HCT116 (cell line): ENCODE measurements at regions not wholly inside any gene's neighbourhood (a gene's known extent, or its start where the extent isn't known, plus 50 kb on each side); places are given as distances from the start of the nearest gene placed in this dataset.

ENCODE experiments used
- ATAC-seq: fragments of 200-7000 bp; cut with Tn5 transposase; 2 replicates; pipeline ENCODE4 v1.9.1; 2020; ENCODE audit warnings: mild to moderate bottlenecking, moderate library complexity
- BruUV-seq: library from RNA; stranded (reverse); fragments of 400-500 nt; replicated peaks from 2 replicates; lab custom pipeline; 2021; lab: Mats Ljungman, UMichigan
- CTCF ChIA-PET: fragments of 300-600 bp; sonication (Branson Sonifier 250); formaldehyde crosslinking; loops from one replicate; lab custom pipeline; 2021; ENCODE audit warnings: antibody characterized with exemption; lab: Charles Lee
- POLR2A ChIA-PET: fragments of 300-600, 350-600 bp; sonication (Branson Sonifier 250); formaldehyde crosslinking; loops from one replicate; lab custom pipeline; 2021; ENCODE audit warnings: antibody characterized with exemption; lab: Charles Lee
- RAD21 ChIA-PET, 2 experiments: fragments of 300-600 bp; sonication (Branson Sonifier 250); formaldehyde crosslinking; loops; one replicate each; lab custom pipeline; 2023; ENCODE audit warnings: low total read pairs in 2 of 2; ENCODE audit not compliant: uncharacterized antibody in 2 of 2, unreplicated experiment in 2 of 2, low non-redundant PET in 1 of 2; lab: Charles Lee
- DNase-seq: peaks from one replicate; pipeline ENCODE4 v3.0.0-alpha.2; 2010; ENCODE audit warnings: low read depth, low spot score
- H2AFZ ChIP-seq: fragments of 200-600 bp; shearing (Covaris generic), sonication (generic); 2 replicates; pipeline ENCODE4 v1.6.1; 2017; ENCODE audit warnings: low read depth, mixed run types, mixed read lengths, antibody characterized with exemption, low read length; ENCODE audit not compliant: poor library complexity, severe bottlenecking
- H3K27ac ChIP-seq: 2 replicates; pipeline ENCODE4 v1.5.1; 2012; ENCODE audit warnings: low read depth, low read length
- H3K27me3 ChIP-seq: fragments of 200-600 bp; sonication (generic); 2 replicates; pipeline ENCODE4 v1.6.1; 2016; ENCODE audit warnings: mixed run types, low read length, mixed read lengths; ENCODE audit not compliant: insufficient read depth
- H3K36me3 ChIP-seq, 2 experiments: fragments of 200-500 bp in 1 of 2; fragments of 200-600 bp in 1 of 2; sonication (Bioruptor generic) in 1 of 2; sonication (generic) in 1 of 2; 2 replicates each; pipeline versions ENCODE4 v1.5.1 to v1.6.1; 2014 to 2016; ENCODE audit warnings: low read length in 2 of 2, inconsistent platforms in 1 of 2, mixed read lengths in 1 of 2, mixed run types in 1 of 2; ENCODE audit not compliant: insufficient read depth in 2 of 2, control insufficient read depth in 1 of 2
- H3K4me1 ChIP-seq, 2 experiments: fragments of 200-600 bp in 1 of 2; sonication (generic) in 1 of 2; 2 replicates each; pipeline versions ENCODE4 v1.5.1 to v1.6.1; 2012 to 2017; ENCODE audit warnings: low read length in 2 of 2, inconsistent platforms in 1 of 2, mild to moderate bottlenecking in 1 of 2, mixed read lengths in 1 of 2, mixed run types in 1 of 2, moderate library complexity in 1 of 2; ENCODE audit not compliant: insufficient read depth in 2 of 2, control insufficient read depth in 1 of 2
- H3K4me2 ChIP-seq: fragments of 200-600 bp; sonication (generic); 2 replicates; pipeline ENCODE4 v1.6.1; 2017; ENCODE audit warnings: mixed run types, low read length, mixed read lengths
- H3K4me3 ChIP-seq, 2 experiments: fragments of 200-600 bp in 1 of 2; sonication (generic) in 1 of 2; replicated peaks in 1 of 2; 2 replicates each; pipeline ENCODE4 v1.5.1; 2011 to 2016; ENCODE audit warnings: low read length in 2 of 2, control low read depth in 1 of 2, low read depth in 1 of 2, mild to moderate bottlenecking in 1 of 2, mixed read lengths in 1 of 2, mixed run types in 1 of 2
- H3K79me2 ChIP-seq: fragments of 200-600 bp; sonication (generic); 2 replicates; pipeline ENCODE4 v1.6.1; 2017; ENCODE audit warnings: mild to moderate bottlenecking, mixed run types, low read length, moderate library complexity, mixed read lengths; ENCODE audit not compliant: insufficient read depth
- H3K9ac ChIP-seq: fragments of 200-600 bp; sonication (generic); 2 replicates; pipeline ENCODE4 v1.6.1; 2016; ENCODE audit warnings: low read length, mixed read lengths
- H3K9me2 ChIP-seq: fragments of 200-600 bp; sonication (generic), shearing (Covaris generic); 2 replicates; pipeline ENCODE4 v1.6.1; 2017; ENCODE audit warnings: mixed run types, mild to moderate bottlenecking, moderate library complexity; ENCODE audit not compliant: insufficient read depth
- H3K9me3 ChIP-seq, 2 experiments: fragments of 200-500 bp in 1 of 2; fragments of 200-600 bp in 1 of 2; sonication (Bioruptor generic) in 1 of 2; sonication (generic) in 1 of 2; 2 replicates each; pipeline ENCODE4 v1.6.1; 2014 to 2017; ENCODE audit warnings: low read length in 2 of 2, mixed read lengths in 2 of 2, inconsistent platforms in 1 of 2, low read depth in 1 of 2, mild to moderate bottlenecking in 1 of 2, mixed run types in 1 of 2, moderate library complexity in 1 of 2; ENCODE audit not compliant: control insufficient read depth in 1 of 2, insufficient read depth in 1 of 2
- H4K20me1 ChIP-seq: fragments of 200-600 bp; sonication (generic), shearing (Covaris generic); 2 replicates; pipeline ENCODE4 v1.6.1; 2017; ENCODE audit warnings: mixed run types, mild to moderate bottlenecking, moderate library complexity; ENCODE audit not compliant: insufficient read depth
- CBX3 ChIP-seq: IDR thresholded peaks from 2 replicates; pipeline ENCODE4 v1.6.1; 2012; ENCODE audit warnings: low read depth
- CEBPB ChIP-seq: IDR thresholded peaks from 2 replicates; pipeline ENCODE4 v1.6.1; 2012; ENCODE audit warnings: low read depth
- EGR1 ChIP-seq: IDR thresholded peaks from 2 replicates; pipeline ENCODE4 v1.6.1; 2012; ENCODE audit warnings: low read depth
- EZH2 ChIP-seq: fragments of 200-600 bp; sonication (generic); IDR thresholded peaks from 2 replicates; pipeline ENCODE4 v1.6.1; 2017; ENCODE audit warnings: antibody characterized with exemption, mixed run types
- EZH2phosphoT487 ChIP-seq: fragments of 200-600 bp; IDR thresholded peaks from 2 replicates; pipeline ENCODE4 v1.6.1; 2018; ENCODE audit warnings: antibody characterized with exemption, borderline replicate concordance
- FOSL1 ChIP-seq: IDR thresholded peaks from 2 replicates; pipeline ENCODE4 v1.6.1; 2012; ENCODE audit warnings: low read depth
- POLR2AphosphoS5 ChIP-seq: IDR thresholded peaks from 2 replicates; pipeline ENCODE4 v1.6.1; 2011; ENCODE audit warnings: mild to moderate bottlenecking, low read depth, low read length, moderate library complexity
- RAD21 ChIP-seq: IDR thresholded peaks from 2 replicates; pipeline ENCODE4 v1.6.1; 2012; ENCODE audit warnings: low read depth, mild to moderate bottlenecking
- SIN3A ChIP-seq: IDR thresholded peaks from 2 replicates; pipeline ENCODE4 v1.6.1; 2012; ENCODE audit warnings: low read depth
- SP1 ChIP-seq: IDR thresholded peaks from 2 replicates; pipeline ENCODE4 v1.6.1; 2012; ENCODE audit warnings: low read depth
- SRF ChIP-seq: IDR thresholded peaks from 2 replicates; pipeline ENCODE4 v1.6.1; 2012; ENCODE audit warnings: low read depth
- TCF7L2 ChIP-seq: IDR thresholded peaks from 2 replicates; pipeline ENCODE4 v1.7.0; 2011; ENCODE audit warnings: borderline replicate concordance, inconsistent platforms; ENCODE audit not compliant: insufficient read depth, insufficient read length; ENCODE audit errors: extremely low read depth
- YY1 ChIP-seq: IDR thresholded peaks from 2 replicates; pipeline ENCODE4 v1.6.1; 2011; ENCODE audit warnings: low read length, low read depth, moderate library complexity, mild to moderate bottlenecking; ENCODE audit not compliant: insufficient replicate concordance; ENCODE audit errors: extremely low read depth
- intact Hi-C: fragments of 100-400 bp; cut with micrococcal nuclease; formaldehyde crosslinking; loops from 2 replicates; pipeline ENCODE4 v1.10.0; 2022
- TF ChIP-seq, protein P1 (sequence below): IDR thresholded peaks from 2 replicates; pipeline ENCODE4 v1.6.1; 2012
- TF ChIP-seq, protein P2 (sequence below), 3 experiments: fragments of 200-600 bp in 1 of 3; sonication (generic) in 1 of 3; IDR thresholded peaks in 2 of 3; conservative IDR thresholded peaks in 1 of 3; 2 replicates each; pipeline ENCODE4 v1.5.1; 2012 to 2017; ENCODE audit warnings: low read depth in 2 of 3, low read length in 2 of 3, antibody characterized with exemption in 1 of 3, borderline replicate concordance in 1 of 3, control low read depth in 1 of 3, mild to moderate bottlenecking in 1 of 3, mixed read lengths in 1 of 3, mixed run types in 1 of 3, moderate library complexity in 1 of 3; ENCODE audit not compliant: insufficient read depth in 1 of 3
- TF ChIP-seq, protein P3 (sequence below): IDR thresholded peaks from 2 replicates; pipeline ENCODE4 v1.6.1; 2012

DNA sequence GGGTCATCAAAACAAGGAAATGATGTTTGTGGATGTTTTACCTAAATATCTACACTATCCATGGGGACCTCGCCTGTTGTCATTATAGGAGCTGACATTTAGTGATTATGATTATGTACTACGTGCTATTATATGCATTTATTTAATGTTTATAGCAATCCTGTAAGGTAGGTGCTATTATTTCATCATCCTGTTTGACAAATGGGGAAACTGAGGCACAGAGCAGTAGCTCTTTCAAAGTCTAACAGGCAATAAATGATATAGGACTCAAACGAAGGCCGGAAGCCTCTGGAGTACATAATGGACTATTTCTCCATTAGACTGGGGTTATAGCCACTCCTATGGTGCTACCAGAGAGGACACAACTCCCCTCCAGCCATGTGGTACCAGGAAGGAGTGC, 60.6 kb upstream of the KDM7A start:
- ChIA-PET CTCF (no interaction called here), RAD21 (no interaction called here), POLR2A (no interaction called here)
- Histone ChIP-seq H3K4me1 (no peaks in the 10 kb centered on the region), H3K4me2 (no peak overlapping the region), H3K9ac (no peak overlapping the region), H3K9me3 (no peaks in the 10 kb centered on the region), H3K36me3 (no peaks in the 10 kb centered on the region), H3K27me3 (no peaks in the 10 kb centered on the region), H3K79me2 (no peaks in the 10 kb centered on the region), H4K20me1 (no peaks in the 10 kb centered on the region), H3K4me3 (no peak overlapping the region), H3K27ac (no peak overlapping the region), H3K9me2 (no peaks in the 10 kb centered on the region), H2AFZ (no peak overlapping the region)
- ATAC-seq (no peak), DNase-seq (no peak)
- intact Hi-C loops, result no loop called here
- BruUV-seq, result no TSS peak
- TF ChIP-seq EZH2, result no peak
- TF ChIP-seq TCF7L2, result no peak
- no peak for TF ChIP-seq RAD21
- TF ChIP-seq CEBPB, result no peak
- TF ChIP-seq POLR2AphosphoS5, result no peak
- no peak for TF ChIP-seq FOSL1
- TF ChIP-seq, protein P1, sequence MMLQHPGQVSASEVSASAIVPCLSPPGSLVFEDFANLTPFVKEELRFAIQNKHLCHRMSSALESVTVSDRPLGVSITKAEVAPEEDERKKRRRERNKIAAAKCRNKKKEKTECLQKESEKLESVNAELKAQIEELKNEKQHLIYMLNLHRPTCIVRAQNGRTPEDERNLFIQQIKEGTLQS, result no peak
- TF ChIP-seq EGR1, result no peak
- TF ChIP-seq SRF, result no peak
- no peak for TF ChIP-seq EZH2phosphoT487

DNA sequence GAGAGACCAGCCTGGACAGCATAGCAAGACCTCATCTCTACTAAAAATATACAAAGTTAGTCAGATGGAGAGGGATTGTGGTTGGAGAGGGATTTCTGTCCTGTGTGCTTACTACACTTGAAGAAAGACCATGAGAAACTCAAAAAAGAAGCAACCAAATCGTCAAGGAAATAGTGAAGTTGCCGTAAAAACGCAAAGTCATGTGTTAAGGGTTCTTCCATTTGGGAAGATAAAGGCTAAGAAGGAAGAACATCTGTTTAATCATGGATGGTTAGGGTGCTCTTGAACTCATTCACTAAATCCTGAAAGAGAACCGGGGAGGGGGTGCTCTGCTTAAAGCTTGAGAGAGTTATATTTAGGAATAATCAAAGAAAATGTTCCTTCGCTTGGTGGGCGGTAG, 59.8 kb upstream of the KDM7A start:
- no peaks in the 10 kb centered on the region for H3K9me2 ChIP-seq
- no TSS peak for BruUV-seq
- H3K4me1 ChIP-seq, result peaks cover 6% of the 10 kb centered on the region in 2 experiments; a peak in 3 of 4 replicates
- no peaks in the 10 kb centered on the region for H3K9me3 ChIP-seq
- no peak overlapping the region for H3K4me3 ChIP-seq
- RAD21 ChIA-PET, result no interaction called here
- TF ChIP-seq SRF (no peak), TCF7L2 (no peak), SIN3A (no peak), YY1 (no peak), CBX3 (no peak), POLR2AphosphoS5 (no peak), SP1 (no peak)
- TF ChIP-seq, protein P2, sequence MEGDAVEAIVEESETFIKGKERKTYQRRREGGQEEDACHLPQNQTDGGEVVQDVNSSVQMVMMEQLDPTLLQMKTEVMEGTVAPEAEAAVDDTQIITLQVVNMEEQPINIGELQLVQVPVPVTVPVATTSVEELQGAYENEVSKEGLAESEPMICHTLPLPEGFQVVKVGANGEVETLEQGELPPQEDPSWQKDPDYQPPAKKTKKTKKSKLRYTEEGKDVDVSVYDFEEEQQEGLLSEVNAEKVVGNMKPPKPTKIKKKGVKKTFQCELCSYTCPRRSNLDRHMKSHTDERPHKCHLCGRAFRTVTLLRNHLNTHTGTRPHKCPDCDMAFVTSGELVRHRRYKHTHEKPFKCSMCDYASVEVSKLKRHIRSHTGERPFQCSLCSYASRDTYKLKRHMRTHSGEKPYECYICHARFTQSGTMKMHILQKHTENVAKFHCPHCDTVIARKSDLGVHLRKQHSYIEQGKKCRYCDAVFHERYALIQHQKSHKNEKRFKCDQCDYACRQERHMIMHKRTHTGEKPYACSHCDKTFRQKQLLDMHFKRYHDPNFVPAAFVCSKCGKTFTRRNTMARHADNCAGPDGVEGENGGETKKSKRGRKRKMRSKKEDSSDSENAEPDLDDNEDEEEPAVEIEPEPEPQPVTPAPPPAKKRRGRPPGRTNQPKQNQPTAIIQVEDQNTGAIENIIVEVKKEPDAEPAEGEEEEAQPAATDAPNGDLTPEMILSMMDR (IDR thresholded peaks at IDR 0.05 in 2 of 3, conservative IDR thresholded peaks at IDR 0.05 in 1 of 3; ENCODE audit: borderline replicate concordance in 1 of 3, insufficient read depth in 1 of 3, low read depth in 2 of 3, low read length in 2 of 3), result no peak
- TF ChIP-seq, protein P3, sequence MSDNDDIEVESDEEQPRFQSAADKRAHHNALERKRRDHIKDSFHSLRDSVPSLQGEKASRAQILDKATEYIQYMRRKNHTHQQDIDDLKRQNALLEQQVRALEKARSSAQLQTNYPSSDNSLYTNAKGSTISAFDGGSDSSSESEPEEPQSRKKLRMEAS, result no peak
- TF ChIP-seq, all 23 proteins: peak for 0
- intact Hi-C loops, result no loop called here
- no peak overlapping the region for H2AFZ ChIP-seq
- ChIA-PET CTCF (no interaction called here), POLR2A (interaction anchor here (1.5 kb wide), 1 partner anchor 13 kb away, joined by 3 read pairs; no protein-coding TSS in a partner anchor)
- H3K27ac ChIP-seq, result no peak overlapping the region
- ATAC-seq, result no peak
- no peaks in the 10 kb centered on the region for H3K79me2 ChIP-seq
- H3K36me3 ChIP-seq, result no peaks in the 10 kb centered on the region
- no peaks in the 10 kb centered on the region for H3K27me3 ChIP-seq
- no peaks in the 10 kb centered on the region for H4K20me1 ChIP-seq
- no peak overlapping the region for H3K4me2 ChIP-seq
- DNase-seq, result no peak
- H3K9ac ChIP-seq, result no peak overlapping the region
